Neuron (in vitro differentiated cells): ENCODE measurements at regions not wholly inside any gene's neighbourhood (a gene's known extent, or its start where the extent isn't known, plus 50 kb on each side); places are given as distances from the start of the nearest gene placed in this dataset.
"Not testable (repeated sequence)": the region's sequence is repeated elsewhere in the genome, so short reads cannot be mapped to it uniquely, and the experiment has no call there.

Experiments
- H2AFZ ChIP-seq: one replicate; pipeline ENCODE4 v1.6.1; 2013; ENCODE audit warnings: low read depth, mild to moderate bottlenecking, inconsistent platforms, low read length, moderate library complexity
- H3K27me3 ChIP-seq: one replicate; pipeline ENCODE4 v1.6.1; 2013; ENCODE audit warnings: low read length; ENCODE audit not compliant: insufficient read depth
- H3K36me3 ChIP-seq: one replicate; pipeline ENCODE4 v1.6.1; 2013; ENCODE audit warnings: low read length; ENCODE audit not compliant: insufficient read depth
- H3K4me1 ChIP-seq: one replicate; pipeline ENCODE4 v1.6.1; 2013; ENCODE audit warnings: low read length; ENCODE audit not compliant: insufficient read depth
- H3K4me3 ChIP-seq: 2 replicates; pipeline ENCODE4 v1.5.1; 2013; ENCODE audit warnings: mild to moderate bottlenecking, low read length, moderate library complexity
- H3K9me3 ChIP-seq: one replicate; pipeline ENCODE4 v1.6.1; 2013; ENCODE audit warnings: low read length

DNA sequence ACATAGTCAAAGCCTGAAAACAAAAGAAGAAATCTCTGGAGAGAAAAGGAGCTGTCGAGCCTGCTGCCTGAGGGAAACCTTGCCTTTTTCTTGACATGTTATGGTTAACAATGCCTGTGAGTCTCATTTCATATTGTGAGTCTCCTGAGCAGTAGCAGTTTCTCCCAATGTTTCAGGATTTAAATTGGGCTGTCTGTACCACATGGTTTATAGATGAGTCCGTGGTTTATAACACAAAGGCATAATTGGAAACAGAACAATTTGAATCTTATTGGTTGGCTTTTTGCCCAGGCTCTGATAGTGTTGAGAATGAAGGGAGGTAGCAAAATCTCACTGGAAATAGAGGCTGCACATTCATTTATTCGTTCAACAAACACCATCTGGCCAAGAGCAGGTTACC, 540.9 kb downstream of the RAB38 start:
- Histone ChIP-seq H2AFZ (no peak overlapping the region), H3K27me3 (no peaks in the 10 kb centered on the region), H3K36me3 (no peaks in the 10 kb centered on the region), H3K4me3 (no peak overlapping the region), H3K9me3 (no peaks in the 10 kb centered on the region), H3K4me1 (peaks cover 2% of the 10 kb centered on the region)

DNA sequence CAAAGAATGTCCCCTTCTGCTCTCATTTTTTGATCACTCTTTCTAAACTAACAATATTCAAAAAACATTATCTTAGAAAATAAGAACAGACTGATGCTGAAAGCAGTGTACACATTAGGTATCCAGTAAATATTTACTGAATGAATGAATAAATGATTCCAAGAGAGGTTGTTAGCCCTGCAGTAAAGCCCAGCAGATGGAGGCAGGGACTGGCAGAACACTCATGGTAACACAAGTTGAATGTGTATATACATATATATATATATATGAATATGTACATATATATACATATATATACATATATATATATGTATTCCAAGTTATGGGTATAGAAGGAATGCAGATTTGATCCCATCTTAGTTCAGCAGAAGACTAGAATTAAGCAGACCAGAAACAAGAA, 546.3 kb downstream of the RAB38 start:
- Histone ChIP-seq H3K4me3 (no peak overlapping the region), H3K9me3 (no peaks in the 10 kb centered on the region), H3K36me3 (no peaks in the 10 kb centered on the region), H3K27me3 (no peaks in the 10 kb centered on the region), H3K4me1 (no peaks in the 10 kb centered on the region), H2AFZ (no peak overlapping the region)

DNA sequence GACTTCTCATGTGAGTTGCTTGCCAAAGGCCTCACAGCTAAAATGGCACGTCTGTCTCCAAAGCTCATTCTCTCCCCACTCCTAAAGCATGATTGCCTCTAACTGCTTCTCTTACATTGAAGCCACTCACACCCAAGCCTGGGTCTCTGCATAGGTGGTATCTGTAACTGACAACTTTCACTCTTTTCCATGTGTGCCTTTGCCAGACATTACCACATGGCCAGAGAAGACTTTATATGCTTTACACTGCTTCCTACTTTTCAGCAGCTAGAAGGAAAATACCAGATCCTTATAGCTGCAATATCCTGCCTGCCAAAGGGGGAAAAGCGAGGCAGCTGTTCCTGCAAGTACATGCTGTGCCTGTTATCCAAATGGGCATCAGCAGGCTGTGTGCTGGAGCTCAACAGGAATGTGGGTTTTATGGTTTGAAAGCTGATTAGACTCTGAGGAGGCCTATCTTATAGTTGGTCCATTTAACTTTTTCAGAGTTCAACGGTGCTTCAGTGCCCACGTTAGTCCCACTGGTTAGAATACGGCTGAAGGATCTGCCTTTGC, 547.1 kb downstream of the RAB38 start:
- Histone ChIP-seq H3K4me1 (no peaks in the 10 kb centered on the region), H3K27me3 (no peaks in the 10 kb centered on the region)

DNA sequence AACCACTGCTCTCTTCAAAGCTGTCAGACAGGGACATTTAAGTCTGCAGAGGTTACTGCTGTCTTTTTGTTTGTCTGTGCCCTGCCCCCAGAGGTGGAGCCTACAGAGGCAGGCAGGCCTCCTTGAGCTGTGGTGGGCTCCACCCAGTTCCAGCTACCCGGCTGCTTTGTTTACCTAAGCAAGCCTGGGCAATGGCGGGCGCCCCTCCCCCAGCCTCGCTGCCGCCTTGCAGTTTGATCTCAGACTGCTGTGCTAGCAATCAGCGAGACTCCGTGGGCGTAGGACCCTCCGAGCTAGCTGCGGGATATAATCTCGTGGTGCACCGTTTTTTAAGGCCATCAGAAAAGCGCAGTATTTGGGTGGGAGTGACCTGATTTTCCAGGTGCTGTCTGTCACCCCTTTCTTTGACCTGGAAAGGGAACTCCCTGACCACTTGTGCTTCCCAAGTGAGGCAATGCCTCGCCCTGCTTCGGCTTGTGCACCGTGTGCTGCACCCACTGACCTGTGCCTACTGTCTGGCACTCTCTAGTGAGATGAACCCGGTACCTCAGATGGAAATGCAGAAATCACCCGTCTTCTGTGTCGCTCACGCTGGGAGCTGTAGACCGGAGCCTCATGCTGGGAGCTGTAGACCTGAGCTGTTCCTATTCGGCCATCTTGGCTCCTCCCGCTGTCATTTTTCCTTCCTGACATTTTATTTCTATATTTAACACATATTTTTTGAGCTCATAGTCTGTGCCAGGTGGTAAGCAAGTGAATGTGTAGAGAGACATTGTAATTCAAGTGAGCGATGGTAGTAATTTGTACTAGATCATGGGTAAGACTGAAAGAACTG, 551.5 kb downstream of the RAB38 start:
- H3K27me3 ChIP-seq, H3K4me1 ChIP-seq, H3K36me3 ChIP-seq, H3K4me3 ChIP-seq, H3K9me3 ChIP-seq: not testable (repeated sequence)
- peak overlapping the region; percentile 54 for H2AFZ ChIP-seq

More for the DNA sequence above, 547.1 kb downstream of the RAB38 start:
- Histone ChIP-seq H3K36me3 (no peaks in the 10 kb centered on the region), H3K9me3 (no peaks in the 10 kb centered on the region), H2AFZ (no peak overlapping the region), H3K4me3 (no peak overlapping the region)

DNA sequence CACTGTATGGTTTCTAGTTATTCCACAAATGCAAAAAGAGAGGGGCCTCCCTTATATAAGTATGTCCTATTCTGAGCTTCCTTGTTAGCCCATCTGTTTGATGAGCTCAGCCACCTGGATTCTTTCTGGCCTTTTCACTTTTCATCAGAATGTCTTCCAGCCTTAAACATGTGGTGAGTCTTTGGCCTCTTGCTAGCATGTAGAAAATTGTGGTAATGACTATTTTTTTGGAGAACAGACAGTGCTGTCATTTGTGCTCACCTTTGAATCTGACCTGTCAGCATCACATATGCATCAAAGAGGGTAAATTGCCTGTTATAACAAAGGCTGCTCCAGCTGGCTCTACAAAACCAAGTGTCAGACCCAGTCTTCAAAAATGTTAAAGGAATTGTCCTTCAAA, 558.7 kb downstream of the RAB38 start:
- no peaks in the 10 kb centered on the region for H3K4me1 ChIP-seq
- no peaks in the 10 kb centered on the region for H3K36me3 ChIP-seq
- H3K9me3 ChIP-seq: no peaks in the 10 kb centered on the region
- H2AFZ ChIP-seq: no peak overlapping the region
- H3K27me3 ChIP-seq: no peaks in the 10 kb centered on the region
- H3K4me3 ChIP-seq: no peak overlapping the region

DNA sequence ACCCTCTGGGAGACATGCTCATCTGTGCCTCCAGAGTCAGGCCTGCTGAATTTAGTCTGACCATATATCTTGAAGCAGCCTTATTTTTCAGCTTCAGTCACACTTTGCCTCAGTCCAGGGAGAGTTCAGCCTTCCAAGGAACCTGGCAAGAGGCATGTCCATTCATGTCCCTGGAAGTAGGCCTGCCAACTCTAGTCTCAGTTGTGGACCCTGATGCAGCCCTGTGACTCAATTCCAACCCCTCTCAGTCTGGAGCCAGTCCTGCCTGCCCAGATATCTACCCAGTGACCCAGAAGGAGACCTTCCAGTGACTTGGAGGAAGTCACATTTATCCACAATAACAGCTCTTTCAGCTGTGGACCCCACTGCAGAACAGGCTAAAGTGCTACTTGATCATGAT, 566.6 kb downstream of the TMEM135 start:
- H3K36me3 ChIP-seq: no peaks in the 10 kb centered on the region
- no peaks in the 10 kb centered on the region for H3K9me3 ChIP-seq
- H3K4me1 ChIP-seq: no peaks in the 10 kb centered on the region
- H3K4me3 ChIP-seq: no peak overlapping the region
- H3K27me3 ChIP-seq: no peaks in the 10 kb centered on the region
- H2AFZ ChIP-seq: no peak overlapping the region

DNA sequence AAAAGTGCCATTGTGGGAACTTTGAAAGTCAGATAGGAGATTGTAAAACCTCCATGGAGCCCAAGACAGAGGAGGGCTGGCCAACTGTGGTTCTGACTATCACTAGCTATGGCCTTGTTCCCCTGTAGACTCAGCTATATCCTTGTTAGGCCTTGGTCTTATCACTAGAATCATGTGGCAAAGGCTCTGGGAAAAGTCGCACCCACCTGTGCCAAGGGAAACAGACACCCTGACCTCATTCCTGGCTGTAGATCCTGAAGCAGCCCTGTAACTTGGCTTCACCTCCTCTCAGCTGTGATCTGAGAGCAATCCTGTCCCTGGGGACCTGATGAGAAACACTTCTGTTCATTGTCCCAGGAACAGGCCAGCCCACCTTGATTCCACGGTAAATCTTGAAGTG, 566.2 kb downstream of the TMEM135 start:
- H3K27me3 ChIP-seq: no peaks in the 10 kb centered on the region

DNA sequence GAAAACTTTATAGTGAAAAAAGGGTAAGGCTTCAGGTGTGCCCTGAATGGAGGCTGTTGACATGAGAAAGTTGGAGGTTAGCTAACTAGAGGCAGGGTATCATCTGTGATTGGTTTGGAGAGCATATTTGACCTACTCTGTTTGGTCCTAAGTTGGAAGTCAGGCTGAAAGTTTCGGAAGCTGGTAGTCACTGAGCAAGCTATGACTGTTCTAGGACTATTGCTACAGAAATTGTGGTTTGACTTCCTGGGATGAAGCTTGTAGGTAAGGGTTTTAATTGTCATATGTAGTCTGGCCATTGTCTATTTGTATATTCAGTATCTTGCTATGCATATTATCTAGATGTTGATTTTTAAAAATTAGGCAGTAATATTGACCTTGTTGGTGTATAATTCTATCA, 565.0 kb downstream of the TMEM135 start:
- H2AFZ ChIP-seq: no peak overlapping the region
- no peak overlapping the region for H3K4me3 ChIP-seq
- H3K36me3 ChIP-seq: no peaks in the 10 kb centered on the region
- H3K27me3 ChIP-seq: no peaks in the 10 kb centered on the region
- no peaks in the 10 kb centered on the region for H3K9me3 ChIP-seq
- no peaks in the 10 kb centered on the region for H3K4me1 ChIP-seq

More for the DNA sequence above, 566.2 kb downstream of the TMEM135 start:
- Histone ChIP-seq H3K4me3 (no peak overlapping the region), H3K4me1 (no peaks in the 10 kb centered on the region), H3K9me3 (no peaks in the 10 kb centered on the region), H3K36me3 (no peaks in the 10 kb centered on the region), H2AFZ (no peak overlapping the region)

DNA sequence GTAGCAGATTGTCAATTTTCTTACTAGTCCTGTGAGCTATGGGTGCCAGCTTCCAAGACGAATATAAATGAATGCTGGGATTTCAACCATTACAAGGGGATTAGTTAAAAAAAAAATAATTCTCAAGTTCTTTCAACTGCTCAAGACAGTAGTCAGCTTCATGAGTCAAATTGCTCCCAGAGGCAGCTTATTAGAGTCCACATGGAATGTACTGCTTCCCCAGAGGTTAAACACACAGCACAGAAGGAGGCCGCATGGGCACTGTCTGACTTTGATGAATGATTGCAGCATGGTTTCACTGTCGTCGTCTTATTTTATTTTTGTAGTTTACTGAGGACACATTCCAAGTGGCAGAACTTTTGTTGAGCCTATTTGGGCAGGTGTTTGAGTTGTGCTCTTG, 563.2 kb downstream of the TMEM135 start:
- Histone ChIP-seq H3K4me1 (no peaks in the 10 kb centered on the region), H3K4me3 (no peak overlapping the region), H3K9me3 (no peaks in the 10 kb centered on the region), H3K36me3 (no peaks in the 10 kb centered on the region), H3K27me3 (no peaks in the 10 kb centered on the region), H2AFZ (no peak overlapping the region)

DNA sequence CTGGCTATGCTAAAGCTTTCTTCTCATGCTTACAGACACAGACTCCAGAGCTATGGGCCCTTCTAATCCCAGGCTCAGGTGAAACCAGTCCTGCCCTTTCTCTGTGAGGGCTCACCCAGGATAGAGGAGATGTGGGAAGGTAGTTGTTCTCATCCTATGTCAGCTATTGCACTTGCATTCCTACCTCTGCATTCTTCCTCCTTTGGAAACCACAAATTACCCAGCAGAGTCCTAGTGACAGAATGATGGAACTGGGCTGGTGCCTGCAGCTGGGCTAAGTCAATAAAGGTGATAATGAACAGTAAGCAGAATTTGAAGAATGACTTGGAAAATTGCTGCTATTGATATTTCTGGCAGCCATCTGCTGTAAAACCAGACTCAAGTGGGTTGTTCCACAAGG, 560.0 kb downstream of the TMEM135 start:
- Histone ChIP-seq H3K36me3 (no peaks in the 10 kb centered on the region), H3K27me3 (no peaks in the 10 kb centered on the region), H3K4me1 (no peaks in the 10 kb centered on the region), H3K9me3 (no peaks in the 10 kb centered on the region), H3K4me3 (no peak overlapping the region), H2AFZ (no peak overlapping the region)

DNA sequence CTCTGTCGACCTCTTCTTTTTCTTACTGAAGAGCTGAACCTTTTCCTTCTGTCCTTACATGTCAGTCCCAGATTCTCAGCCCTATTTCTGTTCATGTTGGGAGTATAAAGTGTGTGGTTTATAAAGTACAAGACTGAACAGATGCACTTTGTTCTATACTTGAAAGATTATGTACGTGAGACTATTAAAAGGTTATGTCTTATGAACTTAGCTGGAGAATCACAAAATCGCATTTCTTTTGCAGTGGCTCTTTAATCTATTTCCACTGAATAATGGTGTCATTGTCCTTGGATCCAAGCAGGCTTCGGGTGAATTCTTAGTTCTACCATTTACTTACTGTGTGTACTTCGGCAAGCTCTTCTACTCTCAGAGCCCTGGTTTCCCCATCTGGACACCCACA, 558.4 kb downstream of the TMEM135 start:
- Histone ChIP-seq H3K4me1 (no peaks in the 10 kb centered on the region), H3K4me3 (no peak overlapping the region), H3K27me3 (no peaks in the 10 kb centered on the region), H3K9me3 (no peaks in the 10 kb centered on the region), H2AFZ (no peak overlapping the region), H3K36me3 (no peaks in the 10 kb centered on the region)

DNA sequence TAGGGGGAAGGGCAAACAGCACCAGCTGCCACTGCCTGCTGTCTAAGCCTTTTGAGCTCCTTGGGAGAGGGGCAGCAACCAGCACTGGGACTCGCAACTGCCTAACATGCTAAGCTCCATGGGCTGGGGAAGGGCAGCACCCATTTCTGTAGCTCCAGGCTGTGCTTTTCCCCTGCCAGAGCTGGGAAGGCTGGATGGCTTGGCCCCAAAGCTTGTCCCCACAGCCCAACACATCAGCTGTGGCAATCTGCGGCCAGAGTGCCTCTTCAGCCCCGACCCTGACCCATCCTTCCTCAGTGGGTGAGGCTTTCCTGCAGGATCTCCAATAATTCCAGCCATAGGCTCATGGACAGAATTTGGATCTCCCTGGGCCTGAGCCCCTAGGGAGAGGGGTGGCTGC, 551.3 kb downstream of the TMEM135 start:
- Histone ChIP-seq H2AFZ (no peak overlapping the region), H3K4me3 (no peak overlapping the region), H3K27me3 (no peaks in the 10 kb centered on the region), H3K36me3 (no peaks in the 10 kb centered on the region), H3K9me3 (no peaks in the 10 kb centered on the region), H3K4me1 (no peaks in the 10 kb centered on the region)

DNA sequence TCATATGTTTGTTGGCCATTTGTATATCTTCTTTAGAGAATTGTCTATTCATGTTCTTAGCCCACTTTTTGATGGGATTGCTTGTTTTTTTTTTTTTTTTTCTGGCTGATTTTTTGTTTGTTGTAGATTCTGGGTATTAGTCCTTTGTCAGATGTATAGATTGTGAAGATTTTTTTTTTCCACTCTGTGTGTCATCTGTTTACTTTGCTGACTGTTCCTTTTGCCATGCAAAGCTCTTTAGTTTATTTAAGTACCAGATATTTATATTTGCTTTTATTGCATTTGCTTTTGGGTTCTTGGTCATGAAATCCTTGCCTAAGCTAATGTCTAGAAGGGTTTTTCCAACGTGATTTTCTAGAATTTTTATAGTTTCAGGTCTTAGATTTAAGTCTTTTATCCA, 547.9 kb downstream of the TMEM135 start:
- H3K27me3 ChIP-seq, H3K9me3 ChIP-seq, H3K4me1 ChIP-seq, H3K36me3 ChIP-seq, H3K4me3 ChIP-seq, H2AFZ ChIP-seq: not testable (repeated sequence)

DNA sequence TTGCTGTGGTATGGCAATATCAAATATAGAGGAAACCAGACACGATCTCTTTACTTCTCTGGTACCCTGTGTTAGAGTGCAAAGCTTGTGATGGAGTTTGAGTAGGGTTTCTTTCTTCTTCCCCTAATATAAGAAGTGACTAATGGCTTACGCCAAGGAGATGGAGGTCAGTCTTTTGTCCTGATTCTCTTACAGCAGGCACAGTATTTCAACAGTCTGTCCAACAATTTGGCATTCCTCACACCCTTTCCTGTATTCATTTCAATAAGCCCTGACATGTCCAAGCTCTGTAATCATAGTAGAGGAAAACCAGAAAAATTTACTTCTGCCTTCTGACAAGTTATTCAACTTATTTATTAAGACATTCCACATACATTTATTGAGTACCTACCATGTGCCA, 546.2 kb downstream of the TMEM135 start:
- H3K36me3 ChIP-seq: no peaks in the 10 kb centered on the region
- H3K4me1 ChIP-seq: no peaks in the 10 kb centered on the region
- H2AFZ ChIP-seq: no peak overlapping the region
- no peaks in the 10 kb centered on the region for H3K9me3 ChIP-seq
- no peak overlapping the region for H3K4me3 ChIP-seq
- H3K27me3 ChIP-seq: no peaks in the 10 kb centered on the region
